HG03575 (cell line): ENCODE measurements at regions not wholly inside any gene's neighbourhood (a gene's known extent, or its start where the extent isn't known, plus 50 kb on each side); places are given as distances from the start of the nearest gene placed in this dataset.
"Not testable (repeated sequence)": the region's sequence is repeated elsewhere in the genome, so short reads cannot be mapped to it uniquely, and the experiment has no call there.

ENCODE experiments used
- ATAC-seq: cut with Tn5 transposase; IDR thresholded peaks from one replicate; pipeline ENCODE4 v1.9.1; 2021; ENCODE audit not compliant: unreplicated experiment, insufficient number of reproducible peaks, low FRiP score; ENCODE audit errors: extremely low read depth

DNA sequence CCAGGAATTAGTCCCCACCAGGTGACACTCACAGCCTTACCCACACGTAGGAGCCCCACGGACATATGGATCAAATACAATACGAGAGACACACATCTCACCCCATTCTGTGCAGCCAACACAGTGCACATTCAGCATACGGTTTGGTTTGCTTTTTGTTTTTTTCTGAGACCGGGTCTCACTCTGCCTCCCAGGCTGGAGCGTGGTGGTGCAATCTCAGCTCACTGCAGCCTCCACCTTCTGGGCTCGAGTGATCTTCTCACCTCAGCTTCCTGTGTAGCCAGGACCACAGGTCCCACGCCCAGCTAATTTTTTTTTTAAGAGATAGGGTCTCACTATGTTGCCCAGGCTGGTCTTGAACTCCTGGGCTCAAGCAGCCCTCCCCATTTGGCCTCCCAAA is 102.8 kb downstream of the POTEB start:
- ATAC-seq: not testable (repeated sequence)

DNA sequence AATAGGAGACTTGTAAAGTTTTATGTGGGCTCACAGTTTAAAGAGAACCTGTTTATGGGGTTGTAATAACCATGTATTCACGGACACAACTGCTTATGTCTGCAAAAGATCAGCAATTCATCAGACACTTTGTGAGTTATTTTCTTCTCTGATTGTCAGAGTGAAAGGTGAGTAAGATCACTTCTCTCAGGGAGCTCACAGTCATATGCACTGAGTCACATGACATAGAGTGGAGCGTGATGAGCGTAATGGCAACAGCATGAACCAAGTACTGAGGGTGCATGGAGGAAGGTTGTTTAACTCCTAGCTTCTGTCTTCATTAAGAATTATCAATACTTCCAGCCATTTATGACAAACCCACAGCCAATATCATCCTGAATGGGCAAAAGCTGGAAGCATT is 111.0 kb downstream of the POTEB start:
- ATAC-seq: not testable (repeated sequence)

DNA sequence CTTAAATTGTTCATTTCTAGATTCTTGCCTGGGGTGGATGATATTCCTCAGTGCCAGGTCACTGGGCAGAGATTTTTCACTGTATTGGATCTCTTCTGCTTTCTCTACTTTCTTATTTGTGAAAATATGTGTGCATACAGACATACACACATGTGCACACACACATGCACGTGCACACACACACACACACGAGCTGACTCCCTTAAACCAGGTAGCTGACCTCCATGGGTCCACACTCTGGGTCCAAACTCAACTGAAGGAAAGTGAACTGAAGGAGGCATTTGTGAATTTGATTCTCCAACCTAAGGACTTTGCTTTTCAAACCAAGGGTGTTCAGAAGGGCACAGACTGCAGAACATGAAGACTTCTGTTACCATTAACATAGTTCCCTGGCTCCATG is 113.8 kb downstream of the POTEB start:
- not testable (repeated sequence) for ATAC-seq

DNA sequence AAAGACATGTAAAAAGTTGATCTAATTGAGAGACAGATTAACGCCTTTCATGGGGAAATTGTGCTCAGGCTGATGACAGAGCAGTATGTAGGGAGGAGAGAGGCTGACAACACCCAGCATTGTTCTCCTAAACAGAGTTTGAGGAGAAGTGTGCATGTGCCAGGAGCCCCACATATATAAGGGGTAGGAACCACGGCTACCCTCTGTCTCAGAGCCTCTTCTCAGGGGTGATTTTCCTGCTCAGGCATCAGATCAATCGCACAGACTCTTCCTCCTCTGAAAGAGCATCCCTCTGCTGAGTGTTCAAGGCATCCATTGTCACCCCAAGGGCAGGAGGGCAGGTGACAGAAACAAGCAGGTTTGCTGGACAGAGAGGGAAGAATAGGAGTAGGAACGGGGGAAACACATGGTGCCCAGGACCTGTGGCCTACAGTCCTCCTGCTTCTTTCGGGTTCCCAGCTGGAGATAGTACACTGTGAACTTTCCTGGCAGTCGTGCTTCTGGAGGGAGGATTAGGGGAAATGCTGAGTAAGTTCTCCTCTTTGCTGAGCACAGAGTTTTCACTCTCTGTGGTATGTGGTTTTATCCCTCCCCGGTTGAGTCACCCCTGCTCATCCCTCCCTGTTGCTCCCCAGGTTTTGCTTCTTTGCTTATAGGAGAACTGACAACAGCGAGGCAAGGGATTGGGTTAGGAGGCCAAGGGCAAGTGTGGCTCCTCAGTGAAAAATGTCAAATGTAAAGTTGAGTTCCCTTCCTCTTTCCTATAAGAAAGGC is 117.1 kb downstream of the POTEB start:
- not testable (repeated sequence) for ATAC-seq

DNA sequence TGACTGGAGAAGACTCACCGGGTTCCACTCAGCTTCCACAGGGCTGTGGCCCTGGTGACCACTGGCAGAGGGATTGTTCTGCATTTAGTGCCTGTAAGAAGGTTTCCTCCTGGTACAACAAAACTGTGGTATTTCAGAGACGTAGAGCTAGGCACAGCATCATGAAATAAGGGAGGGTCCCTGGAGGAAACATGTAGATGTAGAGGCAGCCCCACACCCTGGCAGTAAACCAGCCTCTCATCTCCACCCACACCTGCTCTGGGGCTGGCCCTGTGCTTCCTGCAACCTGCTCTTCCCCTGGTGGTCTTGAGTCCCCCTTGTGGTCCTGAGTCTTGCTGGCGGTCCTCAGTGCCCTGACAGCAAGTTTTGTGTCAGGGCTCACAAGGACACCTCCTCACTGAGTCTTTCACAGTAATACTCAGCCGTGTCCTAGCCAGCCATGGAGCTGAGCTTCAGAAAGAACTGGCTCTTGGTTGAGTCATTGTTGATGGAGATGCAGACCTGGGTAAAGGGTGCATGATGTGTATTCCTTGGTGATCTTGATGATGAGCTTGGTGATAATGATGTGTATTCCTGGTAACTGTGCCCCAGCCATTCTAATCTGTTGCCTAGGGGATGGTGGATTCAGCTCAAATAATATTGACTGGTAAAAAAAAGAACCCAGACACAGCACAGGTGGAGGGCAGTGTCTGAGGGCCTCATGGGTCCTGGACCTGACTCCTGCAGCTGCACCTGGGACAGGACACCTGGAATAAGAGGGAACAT is 118.0 kb downstream of the POTEB start:
- not testable (repeated sequence) for ATAC-seq

DNA sequence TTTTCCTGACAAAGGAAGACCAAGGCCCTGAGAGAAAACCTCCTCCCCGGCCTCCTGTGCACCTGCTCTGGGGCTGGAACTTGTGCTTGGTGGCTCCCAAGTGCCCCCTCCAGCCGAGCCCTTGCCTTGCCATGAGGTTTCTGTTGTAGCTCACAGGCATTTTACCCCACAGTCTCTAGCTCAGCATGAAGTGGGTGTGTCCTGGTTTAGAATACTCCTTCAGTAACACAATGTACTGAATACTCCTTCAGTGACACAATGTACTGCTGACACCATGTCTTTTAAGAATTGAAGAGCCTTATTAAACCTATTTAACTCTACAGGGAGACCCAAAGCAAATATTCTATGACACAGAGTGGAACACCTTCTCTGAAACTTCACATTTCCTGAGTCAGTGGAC is 123.7 kb downstream of the POTEB start:
- ATAC-seq: not testable (repeated sequence)

DNA sequence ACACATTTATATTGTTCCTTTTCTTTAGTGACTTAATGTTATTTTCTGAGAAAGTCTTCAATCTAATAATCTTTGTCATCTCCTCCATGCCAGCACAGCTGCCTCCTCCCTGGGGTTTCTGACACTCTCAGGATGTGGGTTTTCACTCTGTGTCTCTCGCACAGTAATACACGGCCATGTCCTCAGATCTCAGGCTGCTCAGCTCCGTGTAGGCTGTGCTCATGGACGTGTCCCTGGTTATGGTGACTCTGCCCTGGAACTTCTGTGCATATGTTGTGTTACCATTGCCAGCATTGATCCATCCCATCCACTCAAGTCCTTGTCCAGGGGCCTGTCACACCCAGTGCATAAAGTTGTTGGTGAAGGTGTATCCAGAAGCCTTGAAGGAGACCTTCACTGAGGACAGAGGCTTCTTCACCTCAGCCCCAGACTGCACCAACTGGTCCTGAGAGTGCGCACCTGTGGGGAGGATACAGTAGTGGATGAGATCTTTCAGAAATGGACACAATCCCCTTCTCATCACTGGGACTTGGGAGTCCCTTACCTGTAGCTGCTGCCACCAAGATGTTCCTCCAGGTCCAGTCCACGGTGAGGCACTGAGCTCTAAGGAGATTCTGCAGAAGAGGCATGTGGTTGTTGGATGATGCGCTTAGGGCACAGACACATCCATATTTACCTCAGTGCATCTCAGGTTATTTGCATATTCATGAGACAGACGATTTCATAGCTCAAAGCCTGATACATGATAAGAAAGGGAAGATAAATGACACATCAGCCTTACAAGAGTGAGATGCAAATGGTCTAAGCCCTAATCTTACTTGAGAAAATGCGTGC is 125.2 kb downstream of the POTEB start:
- ATAC-seq: not testable (repeated sequence)

DNA sequence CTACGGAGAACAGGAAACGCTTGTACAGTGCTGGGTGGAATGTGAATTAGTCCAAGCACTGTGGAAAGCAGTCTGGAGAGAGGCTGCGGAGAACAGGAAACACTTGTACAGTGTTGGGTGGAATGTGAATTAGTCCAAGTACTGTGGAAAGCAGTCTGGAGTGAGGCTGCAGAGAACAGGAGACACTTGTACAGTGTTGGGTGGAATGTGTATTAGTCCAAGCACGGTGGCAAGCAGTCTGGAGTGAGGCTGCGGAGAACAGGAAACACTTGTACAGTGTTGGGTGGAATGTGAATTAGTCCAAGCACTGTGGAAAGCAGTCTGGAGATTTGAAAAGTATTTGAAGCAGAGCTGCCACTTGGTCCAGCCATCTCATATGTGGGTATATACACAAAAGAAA is 128.4 kb downstream of the POTEB start:
- not testable (repeated sequence) for ATAC-seq

DNA sequence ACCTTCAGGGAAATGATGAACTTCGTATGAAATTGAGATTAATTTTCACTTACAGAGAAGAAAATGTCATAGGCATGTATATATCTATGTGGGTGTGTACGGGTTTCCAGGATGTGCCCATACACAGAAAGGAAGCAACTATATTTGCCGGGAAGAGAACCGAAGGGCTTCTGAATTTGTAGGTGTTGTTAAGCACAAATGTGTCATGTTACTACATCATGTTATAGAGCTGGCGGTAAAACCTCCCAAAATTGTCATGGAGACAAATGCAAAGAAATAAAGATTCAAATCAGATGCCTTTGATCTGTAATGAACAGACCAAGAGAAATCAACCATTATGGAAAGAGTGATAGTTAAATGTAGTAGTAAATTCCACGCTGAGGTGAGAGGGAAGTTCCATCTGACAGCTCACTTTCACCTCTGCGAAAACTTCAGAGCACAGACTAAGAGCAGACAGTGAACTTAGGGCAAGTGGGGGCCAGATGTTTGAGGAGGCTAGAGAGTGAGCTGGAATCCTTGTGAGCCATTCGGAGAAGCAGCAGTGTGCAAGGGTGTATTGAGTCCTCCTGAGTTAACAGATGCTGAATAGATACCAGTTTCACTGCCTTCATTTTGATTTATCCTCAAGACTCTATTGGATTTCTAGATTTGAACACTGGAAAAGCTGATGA is 133.2 kb downstream of the POTEB start:
- ATAC-seq: not testable (repeated sequence)

DNA sequence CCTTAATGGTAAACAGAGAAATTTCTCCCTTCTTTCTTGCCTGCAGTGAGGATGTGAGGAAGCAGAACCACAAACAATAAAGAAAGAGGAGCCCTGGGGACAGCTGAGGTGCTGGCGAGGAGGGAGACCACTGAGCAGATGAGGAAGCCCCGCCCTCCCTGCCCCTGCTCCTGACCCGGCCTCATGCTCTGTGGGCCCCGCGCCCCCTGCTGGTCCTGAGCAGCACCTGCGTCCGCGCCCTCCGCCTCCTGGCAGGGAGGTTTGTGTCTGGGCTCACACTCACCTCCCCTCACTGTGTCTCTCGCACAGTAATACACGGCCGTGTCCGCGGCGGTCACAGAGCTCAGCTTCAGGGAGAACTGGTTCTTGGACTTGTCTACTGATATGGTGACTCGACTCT is 135.5 kb downstream of the POTEB start:
- ATAC-seq: not testable (repeated sequence)

DNA sequence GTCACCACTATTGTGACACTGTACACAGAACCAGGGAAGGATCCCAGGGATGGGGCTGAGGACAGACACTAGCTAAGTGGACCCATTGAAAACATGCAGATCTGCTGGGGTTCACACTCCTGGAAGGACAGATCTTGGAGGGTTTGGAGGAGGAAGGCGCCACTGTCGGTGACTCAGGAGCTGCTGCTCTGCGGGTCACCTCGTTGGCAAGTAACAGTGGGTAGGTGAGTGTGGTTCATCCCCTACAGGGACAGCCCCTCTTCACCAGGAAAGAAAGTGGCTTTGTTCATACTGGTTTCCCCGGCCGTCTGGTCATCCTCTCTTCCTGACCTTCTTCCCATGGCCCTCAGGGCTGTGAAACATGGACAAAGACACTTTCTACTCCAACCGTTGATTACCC is 139.5 kb downstream of the POTEB start:
- not testable (repeated sequence) for ATAC-seq

DNA sequence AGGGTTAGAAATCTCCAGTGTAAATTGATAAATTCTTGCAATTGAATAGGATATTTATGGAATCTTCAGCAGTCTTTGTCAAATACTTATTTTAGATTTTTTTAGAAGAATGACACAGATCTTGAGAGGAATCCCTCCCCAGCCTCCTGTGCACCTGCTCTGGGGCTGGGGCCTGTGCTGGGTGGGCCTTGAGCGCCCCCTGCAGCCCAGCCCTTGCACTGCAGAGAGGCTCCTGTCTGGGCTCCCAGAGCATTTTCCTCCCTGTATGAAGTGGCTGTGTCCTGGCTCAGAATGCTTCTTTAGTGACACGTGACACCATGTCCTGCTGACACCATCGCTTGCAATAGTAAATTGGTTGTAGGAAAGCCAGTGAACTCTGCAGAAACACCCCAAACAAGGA is 141.1 kb downstream of the POTEB start:
- ATAC-seq: not testable (repeated sequence)

DNA sequence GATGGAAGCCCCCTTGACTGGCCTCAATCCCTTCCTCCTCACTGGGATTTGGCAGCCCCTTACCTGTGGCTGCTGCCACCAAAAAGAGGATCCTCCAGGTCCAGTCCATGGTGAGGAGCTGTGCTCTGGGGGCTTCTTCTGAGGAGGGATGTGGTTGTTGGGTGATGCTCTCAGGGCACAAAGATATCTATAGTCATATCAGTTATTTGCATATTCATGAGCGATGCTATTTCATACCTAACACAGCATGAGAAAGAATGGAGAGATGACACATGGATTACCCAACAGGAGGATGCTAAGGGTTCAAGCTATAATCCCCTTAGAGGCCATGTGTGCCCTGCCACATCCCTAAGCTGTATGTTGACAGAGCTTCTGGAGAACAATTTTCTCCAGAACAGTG is 141.7 kb downstream of the POTEB start:
- ATAC-seq: not testable (repeated sequence)

DNA sequence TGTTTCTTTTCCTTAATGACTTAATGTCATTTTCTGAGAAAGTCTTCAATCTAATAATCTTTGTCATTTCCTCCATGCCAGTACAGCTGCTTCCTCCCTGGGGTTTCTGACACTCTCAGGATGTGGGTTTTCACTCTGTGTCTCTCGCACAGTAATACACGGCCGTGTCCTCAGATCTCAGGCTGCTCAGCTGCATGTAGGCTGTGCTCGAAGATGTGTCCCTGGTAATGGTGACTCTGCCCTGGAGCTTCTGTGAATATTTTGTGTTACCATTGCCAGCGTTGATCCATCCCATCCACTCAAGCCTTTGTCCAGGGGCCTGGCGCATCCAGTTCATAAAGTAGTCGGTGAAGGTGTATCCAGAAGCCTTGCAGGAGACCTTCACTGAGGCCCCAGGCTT is 142.2 kb downstream of the POTEB start:
- ATAC-seq: not testable (repeated sequence)

DNA sequence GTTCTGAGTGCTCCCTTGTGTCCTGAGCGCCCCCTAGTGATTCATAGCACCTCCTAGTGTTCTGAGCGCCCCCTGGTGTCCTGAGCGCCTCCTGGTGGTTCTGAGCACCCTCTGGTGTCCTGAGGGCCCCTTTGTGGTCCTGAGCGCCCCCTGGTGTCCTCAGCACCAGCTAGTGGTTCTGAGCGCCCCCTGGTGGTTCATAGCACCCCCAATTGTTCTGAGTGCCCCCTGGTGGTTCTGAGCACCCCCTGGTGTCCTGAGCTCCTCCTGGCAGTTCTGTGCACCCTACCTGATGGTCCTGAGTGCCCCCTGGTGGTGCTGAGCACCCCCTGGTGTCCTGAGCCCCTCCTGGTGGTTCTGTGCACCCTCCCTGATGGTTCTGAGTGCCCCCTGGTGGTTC is 146.0 kb downstream of the POTEB start:
- ATAC-seq: peak; percentile 27

DNA sequence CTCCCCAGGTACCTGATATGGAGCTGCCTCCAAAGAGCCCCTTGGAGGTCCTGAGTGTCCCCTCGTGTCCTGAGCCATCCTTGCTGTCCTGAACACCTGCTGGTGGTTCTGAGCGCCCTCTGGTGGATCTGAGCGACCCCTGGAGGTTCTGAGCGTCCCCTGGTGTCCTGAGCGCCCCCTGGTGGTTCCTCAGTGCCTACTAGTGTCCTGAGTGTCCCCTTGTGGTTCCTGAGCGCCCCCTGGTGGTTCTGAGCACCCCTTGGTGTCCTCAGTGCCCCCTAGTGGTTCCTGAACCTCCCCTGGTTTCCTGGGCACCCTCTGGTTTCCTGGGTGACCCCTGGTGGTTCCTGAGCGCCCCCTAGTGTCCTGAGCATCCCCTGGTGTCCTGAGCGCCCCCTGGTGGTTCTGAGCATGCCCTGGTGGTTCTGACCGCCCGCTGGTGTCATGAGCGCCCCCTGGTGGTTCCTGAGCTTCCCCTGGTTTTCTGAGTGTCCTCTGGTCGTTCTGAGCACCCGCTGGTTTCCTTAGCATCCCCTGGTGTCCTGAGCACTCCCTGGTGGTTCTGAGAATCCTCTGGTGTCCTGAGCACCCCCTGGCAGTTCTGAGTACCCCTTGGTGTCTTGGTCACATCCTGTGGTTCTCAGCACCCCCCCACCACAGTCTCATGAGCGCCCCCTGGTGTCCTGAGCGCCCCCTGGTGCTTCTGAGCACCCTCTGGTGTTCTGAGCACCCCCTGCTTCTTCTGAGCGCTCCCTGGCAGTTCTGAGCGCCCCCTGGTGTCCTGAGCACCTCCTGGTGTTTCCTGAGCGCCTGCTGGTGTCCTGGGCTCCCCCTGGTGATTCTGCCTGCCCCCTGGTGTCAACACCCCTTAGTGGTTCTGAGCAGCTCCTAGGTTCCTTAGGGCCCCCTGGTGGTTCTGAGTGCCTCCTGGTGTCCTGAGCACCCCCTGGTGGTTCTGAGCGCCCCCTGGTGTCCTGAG is 146.8 kb downstream of the POTEB start:
- peak; percentile 37 for ATAC-seq

DNA sequence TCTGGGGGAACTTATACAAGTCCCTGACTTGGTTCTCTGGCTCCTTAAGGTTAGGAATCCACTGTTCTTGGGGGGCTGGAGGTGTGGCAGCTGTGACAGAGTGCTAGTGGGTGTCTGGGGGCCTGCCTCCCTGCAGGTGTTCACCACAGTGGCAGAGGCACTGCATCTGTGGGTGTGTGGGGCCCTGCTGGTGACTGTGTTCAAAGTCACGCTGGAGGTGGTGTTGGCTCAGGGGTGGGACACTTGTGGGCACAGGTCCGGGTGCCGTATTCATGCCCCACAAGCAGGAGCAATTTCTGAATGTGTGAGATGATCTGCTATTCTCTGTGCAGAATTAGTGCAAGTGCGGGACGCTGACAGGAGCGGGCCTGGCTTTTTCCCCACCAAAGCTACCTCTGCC is 152.5 kb downstream of the POTEB start:
- ATAC-seq: not testable (repeated sequence)

DNA sequence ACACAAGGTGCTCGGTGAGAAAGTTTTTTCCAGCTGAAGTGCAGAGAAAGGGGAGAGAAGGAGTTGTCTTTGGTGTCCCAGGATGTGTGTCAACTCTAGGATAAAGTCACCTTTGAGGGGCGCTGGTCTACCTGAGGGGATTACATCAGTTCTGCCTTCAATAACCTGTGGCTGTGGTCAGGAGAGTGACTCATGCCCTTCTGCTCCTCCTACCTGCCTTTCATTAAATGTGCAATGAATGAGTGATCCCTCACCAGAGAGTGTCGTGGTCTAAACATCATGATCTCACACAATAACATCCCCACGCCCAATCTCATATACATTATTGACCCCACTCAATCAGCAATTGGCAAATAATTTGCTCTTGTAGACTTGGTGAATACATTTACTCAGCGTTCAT is 156.4 kb downstream of the POTEB start:
- ATAC-seq: not testable (repeated sequence)
